IPS-NIHi11 (cell line): ENCODE measurements at regions not wholly inside any gene's neighbourhood (a gene's known extent, or its start where the extent isn't known, plus 50 kb on each side); places are given as distances from the start of the nearest gene placed in this dataset.

Source experiments
- DNase-seq: peaks from one replicate; pipeline ENCODE4 v3.0.0; 2012; ENCODE audit warnings: mixed read lengths, low spot score

DNA sequence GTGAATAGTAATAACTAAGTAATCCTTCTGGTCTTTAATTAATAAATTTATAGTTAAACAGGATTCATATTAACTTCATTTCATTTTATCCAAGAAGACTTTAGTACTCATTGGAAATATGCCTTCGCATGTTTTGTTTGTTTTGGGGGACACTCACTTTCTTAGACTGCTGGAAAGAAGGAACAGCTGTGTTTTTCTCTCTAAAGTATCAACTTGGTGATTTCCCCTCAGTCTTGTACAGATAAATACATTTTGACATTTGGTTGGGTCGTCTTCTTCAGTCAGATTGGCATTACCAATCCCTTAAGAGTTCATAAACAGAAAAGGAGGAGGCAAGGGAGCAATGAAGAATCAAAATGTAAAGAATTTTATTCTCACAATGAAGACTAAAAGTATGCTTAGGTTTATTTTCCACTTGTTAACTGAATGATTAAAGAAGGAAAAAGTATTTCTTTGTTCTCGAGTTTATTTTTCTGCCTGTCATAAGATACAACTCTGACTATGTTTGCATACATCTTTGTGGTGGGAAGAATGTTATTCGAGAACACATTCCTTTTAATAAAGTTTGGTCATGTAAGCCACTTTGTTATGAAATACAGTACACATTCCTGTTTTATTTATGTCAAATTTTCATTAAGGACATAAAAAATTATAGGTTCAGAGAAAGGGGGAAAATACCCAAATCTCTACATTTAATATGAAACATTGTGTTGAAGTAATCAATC lies 140.2 kb downstream of the GMNC start:
- no peak for DNase-seq

GRCh38 chr3:190721330-190721729 lies 141.2 kb downstream of the GMNC start:
- peak; percentile 17 for DNase-seq

GRCh38 chr3:190718671-190719070 lies 143.8 kb downstream of the GMNC start:
- no peak for DNase-seq

GRCh38 chr3:190718097-190718496 lies 144.4 kb downstream of the GMNC start:
- peak; percentile 21 for DNase-seq

GRCh38 chr3:190716961-190717360 lies 145.5 kb downstream of the GMNC start:
- no peak for DNase-seq

DNA sequence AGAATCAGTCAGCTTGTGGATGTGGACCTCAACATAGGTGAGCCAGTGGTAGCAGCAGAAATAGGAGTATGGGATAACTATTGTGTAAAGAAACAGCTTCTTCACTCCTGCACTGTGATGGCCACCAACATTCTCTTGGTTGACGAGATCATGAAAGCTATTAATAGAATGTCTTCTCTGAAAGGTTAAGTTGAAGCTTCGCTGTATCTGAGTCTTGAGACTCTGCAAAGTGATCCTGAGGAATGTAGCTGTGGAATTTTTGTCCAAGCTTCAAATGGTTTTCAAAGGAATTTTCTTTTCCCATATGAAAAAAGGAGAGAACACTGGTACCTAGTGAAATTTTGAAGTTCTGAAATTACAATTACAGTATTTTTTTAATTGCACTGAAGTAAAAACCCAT lies 146.3 kb downstream of the GMNC start:
- no peak for DNase-seq

GRCh38 chr3:190710723-190711122 lies 151.8 kb downstream of the GMNC start:
- no peak for DNase-seq

GRCh38 chr3:190709351-190709773 lies 153.1 kb downstream of the GMNC start:
- peak; percentile 30 for DNase-seq
